GM12892 (cell line): ENCODE measurements at regions not wholly inside any gene's neighbourhood (a gene's known extent, or its start where the extent isn't known, plus 50 kb on each side); places are given as distances from the start of the nearest gene placed in this dataset.

Experiments
- POLR2A ChIP-seq: IDR thresholded peaks from 2 replicates; pipeline ENCODE4 v1.6.1; 2011; ENCODE audit warnings: low read depth, low read length, control low read depth
- TAF1 ChIP-seq: IDR thresholded peaks from 2 replicates; pipeline ENCODE4 v1.6.1; 2011; ENCODE audit warnings: low read depth, mild to moderate bottlenecking, control low read depth, low read length, borderline replicate concordance

DNA sequence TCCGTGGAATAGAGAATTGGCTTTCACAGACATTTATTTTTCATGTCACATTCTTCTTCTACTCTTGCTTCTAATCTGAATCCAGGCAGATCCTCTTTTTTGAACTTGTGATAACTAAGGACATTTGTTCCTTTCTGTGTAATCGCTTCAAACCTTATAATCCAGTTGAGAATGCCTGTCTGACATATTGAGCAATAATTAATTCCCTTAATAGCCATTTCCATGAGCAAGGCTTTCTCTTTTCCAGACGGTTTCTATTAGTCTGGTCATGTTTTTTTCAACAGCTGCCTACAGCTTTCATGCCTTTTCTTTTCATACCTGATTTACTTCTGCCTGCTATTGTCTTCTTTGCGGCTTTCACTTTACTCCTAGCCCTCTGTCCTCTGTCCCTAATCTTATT lies 163.4 kb downstream of the CYYR1 start:
- TF ChIP-seq POLR2A = no peak
- TF ChIP-seq TAF1 = no peak
